B cell (primary cell): ENCODE measurements at regions not wholly inside any gene's neighbourhood (a gene's known extent, or its start where the extent isn't known, plus 50 kb on each side); places are given as distances from the start of the nearest gene placed in this dataset.

Source experiments
- ATAC-seq: fragments of 200-7000 bp; cut with Tn5 transposase; one replicate; pipeline ENCODE4 v1.10.0; 2021; ENCODE audit warnings: low read depth, mild to moderate bottlenecking, moderate number of reproducible peaks, moderate library complexity
- CTCF ChIA-PET: fragments of 350-600 bp; sonication (Branson Sonifier 250); formaldehyde crosslinking; loops from one replicate; lab custom pipeline; 2021; ENCODE audit warnings: antibody characterized with exemption, inconsistent platforms; lab: Charles Lee
- POLR2A ChIA-PET: fragments of 350-600 bp; sonication (Branson Sonifier 250); formaldehyde crosslinking; loops from one replicate; lab custom pipeline; 2021; ENCODE audit warnings: antibody characterized with exemption; lab: Charles Lee
- DNase-seq: peaks from one replicate; pipeline ENCODE4 v3.0.0; 2013
- H2AFZ ChIP-seq: 2 replicates; pipeline ENCODE4 v1.6.1; 2012; ENCODE audit warnings: mild to moderate bottlenecking, low read depth, low read length; ENCODE audit not compliant: insufficient read depth, poor library complexity, severe bottlenecking
- H3K27ac ChIP-seq, 2 donors: 1 replicate in 1 of 2; 2 replicates in 1 of 2; pipeline ENCODE4 v1.5.1; 2012 to 2013; ENCODE audit warnings: low read length in 2 of 2, mild to moderate bottlenecking in 2 of 2, moderate library complexity in 1 of 2
- H3K27me3 ChIP-seq, 4 experiments: fragments of 200-600 bp in 1 of 4; sonication (generic) in 1 of 4; replicated peaks in 1 of 4; 1 replicate in 2 of 4; 2 replicates in 2 of 4; pipeline versions ENCODE4 v1.6.1 to v1.7.0; 2013 to 2016; ENCODE audit warnings: low read length in 3 of 4, mild to moderate bottlenecking in 2 of 4, mixed read lengths in 1 of 4, moderate library complexity in 1 of 4; ENCODE audit not compliant: insufficient read depth in 4 of 4, control insufficient read depth in 3 of 4; ENCODE audit errors: control extremely low read depth in 1 of 4
- H3K36me3 ChIP-seq, 2 experiments: replicated peaks in 1 of 2; 1 replicate in 1 of 2; 2 replicates in 1 of 2; pipeline versions ENCODE4 v1.6.1 to v1.7.1; 2013; ENCODE audit warnings: low read length in 1 of 2; ENCODE audit not compliant: insufficient read depth in 2 of 2, control insufficient read depth in 1 of 2; ENCODE audit errors: control extremely low read depth in 1 of 2, extremely low read depth in 1 of 2
- H3K4me1 ChIP-seq, 2 donors: fragments of 200-600 bp in 1 of 2; sonication (generic) in 1 of 2; 1 replicate in 1 of 2; 2 replicates in 1 of 2; pipeline versions ENCODE4 v1.5.1 to v1.6.1; 2013 to 2017; ENCODE audit warnings: low read length in 2 of 2; ENCODE audit not compliant: control insufficient read depth in 2 of 2, insufficient read depth in 2 of 2
- H3K4me2 ChIP-seq: replicated peaks from 2 replicates; pipeline ENCODE3; 2012; ENCODE audit warnings: mild to moderate bottlenecking, low read depth, low read length; ENCODE audit not compliant: poor library complexity, severe bottlenecking
- H3K4me3 ChIP-seq, 5 experiments: fragments of 200-600 bp in 1 of 5; sonication (generic) in 1 of 5; 1 replicate in 3 of 5; 2 replicates in 2 of 5; pipeline versions ENCODE4 v1.5.1 to v1.7.0; 2011 to 2016; ENCODE audit warnings: low read length in 4 of 5, mild to moderate bottlenecking in 4 of 5, low read depth in 2 of 5, control low read depth in 1 of 5, moderate library complexity in 1 of 5; ENCODE audit not compliant: insufficient read depth in 1 of 5; ENCODE audit errors: control extremely low read depth in 1 of 5, extremely low read depth in 1 of 5
- H3K79me2 ChIP-seq: fragments of 200-600 bp; sonication (generic); one replicate; pipeline ENCODE4 v1.6.0; 2016; ENCODE audit warnings: low read length; ENCODE audit not compliant: control insufficient read depth, insufficient read depth
- H3K9ac ChIP-seq: fragments of 200-600 bp; sonication (generic); 2 replicates; pipeline ENCODE4 v1.6.1; 2017; ENCODE audit warnings: mild to moderate bottlenecking, low read length, moderate library complexity
- H3K9me3 ChIP-seq, 3 donors: one replicate each; pipeline versions ENCODE4 v1.6.1 to v1.7.1; 2013; ENCODE audit warnings: low read length in 2 of 3; ENCODE audit not compliant: control insufficient read depth in 2 of 3, insufficient read depth in 1 of 3; ENCODE audit errors: control extremely low read depth in 1 of 3
- H4K20me1 ChIP-seq: 2 replicates; pipeline ENCODE4 v1.6.0; 2012; ENCODE audit warnings: mild to moderate bottlenecking, low read length; ENCODE audit not compliant: insufficient read depth, control insufficient read depth, poor library complexity, severe bottlenecking
- H3K27ac Mint-ChIP-seq: one replicate; pipeline ENCODE4 v1.8.0; 2021; ENCODE audit warnings: mixed read lengths
- H3K27me3 Mint-ChIP-seq: one replicate; pipeline ENCODE4 v1.8.0; 2021; ENCODE audit warnings: mixed read lengths
- H3K4me1 Mint-ChIP-seq: one replicate; pipeline ENCODE4 v1.8.0; 2021; ENCODE audit warnings: mixed read lengths
- H3K4me3 Mint-ChIP-seq: one replicate; pipeline ENCODE4 v1.8.0; 2021; ENCODE audit warnings: mixed read lengths
- H3K9me3 Mint-ChIP-seq: one replicate; pipeline ENCODE4 v1.8.0; 2022; ENCODE audit warnings: mixed read lengths; ENCODE audit not compliant: insufficient read depth
- CTCF ChIP-seq: fragments of 200-600 bp; IDR thresholded peaks from one replicate; pipeline ENCODE4 v1.8.0; 2022; ENCODE audit warnings: antibody characterized with exemption, mild to moderate bottlenecking
- EZH2 ChIP-seq: IDR thresholded peaks from 2 replicates; pipeline ENCODE4 v1.6.1; 2012; ENCODE audit warnings: borderline replicate concordance, low read depth, mild to moderate bottlenecking, moderate library complexity, low read length; ENCODE audit not compliant: insufficient read depth, poor library complexity, severe bottlenecking
- WGBS: methylation state at CpG from one replicate; pipeline ENCODE4 v1.1.5; 2013; ENCODE audit warnings: missing lambda C conversion rate; ENCODE audit not compliant: insufficient coverage; 5-methylcytosine and 5-hydroxymethylcytosine counted together
- intact Hi-C: fragments of 100-400 bp; cut with micrococcal nuclease; formaldehyde crosslinking; loops from one replicate; pipeline ENCODE4 v1.10.0; 2022

GRCh38 chr2:20567159-20567925, 83.6 kb downstream of the HS1BP3 start:
- Histone ChIP-seq H2AFZ (no peak overlapping the region), H3K27ac (no peak overlapping the region), H3K4me3 (no peak overlapping the region), H3K36me3 (no peaks in the 10 kb centered on the region), H3K4me1 (no peaks in the 10 kb centered on the region), H3K4me2 (no peak overlapping the region), H3K9ac (no peak overlapping the region), H3K9me3 (no peaks in the 10 kb centered on the region), H3K79me2 (no peaks in the 10 kb centered on the region), H3K27me3 (peaks cover 0 to 11% (median 2%) of the 10 kb centered on the region in 4 experiments), H4K20me1 (no peaks in the 10 kb centered on the region)
- 91% methylated on average over 7 of the region's 12 CpGs for WGBS
- H3K9me3 Mint-ChIP-seq, result no peaks in the 10 kb centered on the region
- DNase-seq, result no peak
- ATAC-seq, result no peak
- TF ChIP-seq CTCF, result no peak
- TF ChIP-seq EZH2, result no peak
- ChIA-PET POLR2A (no interaction called here), CTCF (no interaction called here)
- intact Hi-C loops, result no loop called here
- H3K27ac Mint-ChIP-seq, result no peak overlapping the region
- no peak overlapping the region for H3K4me3 Mint-ChIP-seq
- no peaks in the 10 kb centered on the region for H3K4me1 Mint-ChIP-seq
- H3K27me3 Mint-ChIP-seq, result peaks cover 3% of the 10 kb centered on the region
